A172 (cell line): ENCODE measurements at regions not wholly inside any gene's neighbourhood (a gene's known extent, or its start where the extent isn't known, plus 50 kb on each side); places are given as distances from the start of the nearest gene placed in this dataset.
A peak's percentile ranks its signal among the peaks of the same experiment; 100 is the strongest.
"Not testable (repeated sequence)": the region's sequence is repeated elsewhere in the genome, so short reads cannot be mapped to it uniquely, and the experiment has no call there.

ENCODE experiments used
- DNase-seq: peaks from one replicate; pipeline ENCODE4 v3.0.0-alpha.2; 2015; ENCODE audit warnings: low spot score

DNA sequence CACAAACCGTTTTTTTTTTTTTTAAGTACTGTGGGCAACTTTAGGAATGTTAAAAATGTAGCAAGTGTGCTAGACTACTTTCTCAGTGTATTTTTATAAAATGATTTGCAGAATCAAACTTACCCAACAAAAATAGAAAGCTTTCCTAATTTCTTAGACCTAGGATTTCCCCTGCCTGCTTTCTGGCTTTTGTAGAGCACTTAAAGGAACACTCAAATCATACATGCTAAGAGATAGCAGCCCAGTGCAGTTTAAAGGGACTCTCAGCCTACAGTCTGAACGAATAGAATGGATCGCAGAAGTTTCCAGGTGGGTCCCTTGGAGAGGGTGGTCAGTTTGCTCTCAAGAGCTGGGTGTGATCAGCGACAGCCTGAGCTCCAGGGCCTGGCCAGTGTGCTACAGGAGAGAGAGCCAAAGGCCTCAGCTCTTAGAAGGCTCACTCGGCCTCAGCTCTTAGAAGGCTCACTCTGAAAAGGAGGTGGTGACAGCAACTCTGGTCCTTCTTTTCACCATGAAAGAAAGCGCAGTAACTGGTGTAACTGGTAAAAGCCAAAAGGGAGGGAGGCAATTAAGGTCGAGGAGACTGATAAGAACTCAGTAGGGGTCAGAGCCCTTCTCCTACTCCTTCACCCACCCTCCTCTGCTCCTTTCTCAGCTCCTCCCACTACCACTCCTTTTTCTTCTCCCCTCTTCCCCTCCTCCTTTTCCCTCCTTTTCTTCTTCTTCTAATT, 142.4 kb downstream of the ZFP64 start:
- peak; percentile 36 for DNase-seq

DNA sequence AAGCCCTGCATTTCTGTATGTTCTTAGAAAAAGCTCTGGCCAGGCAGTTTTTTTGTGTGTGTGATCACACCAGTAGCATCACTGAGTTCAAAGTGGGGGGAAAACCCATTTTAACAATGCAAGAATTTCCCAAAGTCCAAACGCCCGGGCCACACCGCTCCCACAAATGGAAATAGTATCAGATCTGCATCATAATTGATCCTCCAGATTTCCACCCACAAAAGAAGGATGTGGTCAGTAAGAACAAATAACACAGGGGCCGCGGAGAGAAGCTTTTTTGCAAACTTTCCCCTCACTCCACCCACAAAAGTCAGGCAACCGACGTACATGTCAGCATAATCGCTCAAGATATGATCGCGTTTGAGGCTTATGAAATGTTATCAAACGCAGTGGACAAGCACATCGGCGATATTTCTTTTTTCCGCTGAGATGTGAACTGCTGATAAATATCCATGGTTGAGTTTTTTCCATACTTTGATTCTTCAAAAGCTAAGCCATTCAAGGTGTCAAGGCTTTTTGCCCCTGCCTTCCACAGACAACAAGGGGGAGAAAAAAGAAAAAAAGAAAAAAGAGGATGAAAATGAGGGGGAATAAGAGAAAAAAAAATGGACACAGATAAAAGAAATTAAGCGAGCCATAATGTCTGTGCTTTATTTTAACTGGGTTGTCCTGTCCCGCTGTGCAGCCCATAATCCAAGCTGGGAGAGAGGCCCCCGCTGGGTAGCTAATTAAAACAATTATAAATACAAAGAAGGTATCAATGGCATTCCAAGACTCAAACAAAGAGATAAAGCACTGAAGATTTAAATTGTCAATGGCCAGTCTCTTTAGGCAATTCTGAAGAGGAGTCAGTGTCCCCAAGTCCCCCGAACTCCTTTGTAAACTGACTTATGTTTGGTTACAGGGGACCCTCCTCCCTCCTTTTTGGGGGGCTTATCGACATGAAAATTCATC, 143.5 kb downstream of the ZFP64 start:
- peak; percentile 35 for DNase-seq

DNA sequence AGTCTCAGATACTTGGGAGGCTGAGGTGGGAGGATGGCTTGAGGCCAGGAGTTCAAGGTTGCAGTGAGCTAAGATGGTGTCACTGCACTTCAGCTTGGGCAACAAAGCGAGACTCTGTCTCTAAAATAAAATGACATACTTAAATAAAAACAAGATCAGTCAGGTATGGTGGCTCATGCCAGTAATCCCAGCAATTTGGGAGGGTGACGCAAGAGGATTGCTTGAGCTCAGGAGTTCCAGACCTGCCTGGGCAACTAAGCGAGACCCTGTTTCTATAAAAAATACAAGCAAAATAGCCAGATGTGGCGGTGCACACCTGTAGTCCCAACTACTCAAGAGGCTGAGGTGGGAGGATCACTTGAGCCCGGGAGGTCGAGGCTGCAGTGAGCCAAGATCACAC, 149.6 kb downstream of the ZFP64 start:
- DNase-seq, result no peak

DNA sequence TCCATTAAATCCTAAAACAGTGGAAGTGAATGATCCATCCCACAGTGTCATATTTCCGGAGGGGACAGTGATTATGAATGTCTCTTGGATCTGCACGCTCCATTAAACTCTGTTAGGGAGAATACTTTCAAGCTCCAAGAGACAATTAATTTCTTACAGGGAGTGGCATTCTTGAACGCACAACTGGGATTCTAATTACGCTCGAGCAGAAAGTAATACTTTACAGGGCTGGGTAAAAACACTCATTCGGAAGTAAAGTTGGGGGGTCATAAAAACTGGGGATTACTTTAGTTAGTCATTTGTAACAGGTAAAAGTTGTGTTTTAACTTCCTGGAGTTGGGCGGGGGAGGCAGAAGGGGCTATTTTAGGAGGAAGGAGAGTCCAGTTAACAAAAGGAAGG, 151.8 kb downstream of the ZFP64 start:
- no peak for DNase-seq

DNA sequence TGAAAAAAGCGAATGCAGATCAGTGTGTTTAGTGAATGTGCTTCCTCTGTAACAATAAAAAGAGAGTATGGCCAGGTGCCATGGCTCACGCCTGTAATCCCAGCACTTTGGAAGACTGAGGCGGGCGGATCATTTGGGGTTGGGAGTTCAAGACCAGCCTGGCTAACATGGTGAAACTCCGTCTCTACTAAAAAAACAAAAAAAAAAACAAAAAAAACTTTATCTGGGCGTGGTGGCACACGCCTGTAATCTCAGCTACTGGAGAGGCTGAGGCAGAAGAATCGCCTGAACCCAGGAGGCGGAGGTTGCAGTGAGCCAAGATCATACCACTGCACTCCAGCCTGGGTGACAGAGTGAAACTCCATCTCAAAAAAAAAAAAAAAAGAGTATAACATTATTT, 152.9 kb downstream of the ZFP64 start:
- DNase-seq, result not testable (repeated sequence)

- no peak for DNase-seq
Observed at GRCh38 chr20:52037370-52037769, 154.2 kb downstream of the ZFP64 start.

DNA sequence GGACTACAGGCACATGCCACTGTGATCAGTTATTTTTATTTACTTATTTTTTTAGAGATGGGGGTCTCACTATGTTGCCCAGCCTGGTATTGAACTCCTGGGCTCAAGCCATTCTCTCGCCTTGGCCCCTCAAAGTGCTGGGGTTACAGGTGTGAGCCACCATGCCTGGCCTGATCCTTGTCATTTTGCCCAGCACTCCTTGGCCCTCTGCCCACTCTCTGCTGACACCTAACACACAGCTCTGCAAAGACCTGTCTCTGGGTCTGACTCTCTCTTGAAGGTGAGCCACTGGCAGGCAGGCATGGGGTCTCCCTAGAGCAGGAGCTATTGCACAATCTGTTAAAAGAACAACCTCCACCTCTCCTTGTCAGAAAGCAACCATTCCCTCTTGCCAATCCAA, 155.6 kb downstream of the ZFP64 start:
- no peak for DNase-seq

- DNase-seq, result no peak
Observed at GRCh38 chr20:52035498-52035897, 156.1 kb downstream of the ZFP64 start.

- no peak for DNase-seq
Observed at GRCh38 chr20:52034581-52034980, 157.0 kb downstream of the ZFP64 start.

DNA sequence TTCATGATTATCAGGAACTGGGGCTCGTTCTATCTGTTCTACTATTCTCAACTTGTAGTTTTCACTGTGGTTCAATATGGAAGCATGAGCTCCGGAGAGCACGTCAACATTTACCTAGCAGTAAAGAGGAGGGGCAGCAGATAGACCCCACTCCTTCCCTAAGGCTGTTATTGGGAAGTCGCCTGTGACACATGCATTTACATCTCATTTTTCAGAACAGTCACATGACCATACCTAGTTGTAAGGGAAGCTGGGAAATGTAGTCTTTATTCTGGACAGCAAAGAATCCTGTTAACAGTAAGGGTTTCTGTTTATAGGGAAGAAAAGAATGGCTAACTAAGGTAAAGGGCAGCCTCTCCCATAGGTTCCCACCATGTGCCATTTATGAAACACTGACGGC, 158.3 kb downstream of the ZFP64 start:
- DNase-seq, result no peak

- not testable (repeated sequence) for DNase-seq
Observed at GRCh38 chr20:52032304-52032683, 159.3 kb downstream of the ZFP64 start.

DNA sequence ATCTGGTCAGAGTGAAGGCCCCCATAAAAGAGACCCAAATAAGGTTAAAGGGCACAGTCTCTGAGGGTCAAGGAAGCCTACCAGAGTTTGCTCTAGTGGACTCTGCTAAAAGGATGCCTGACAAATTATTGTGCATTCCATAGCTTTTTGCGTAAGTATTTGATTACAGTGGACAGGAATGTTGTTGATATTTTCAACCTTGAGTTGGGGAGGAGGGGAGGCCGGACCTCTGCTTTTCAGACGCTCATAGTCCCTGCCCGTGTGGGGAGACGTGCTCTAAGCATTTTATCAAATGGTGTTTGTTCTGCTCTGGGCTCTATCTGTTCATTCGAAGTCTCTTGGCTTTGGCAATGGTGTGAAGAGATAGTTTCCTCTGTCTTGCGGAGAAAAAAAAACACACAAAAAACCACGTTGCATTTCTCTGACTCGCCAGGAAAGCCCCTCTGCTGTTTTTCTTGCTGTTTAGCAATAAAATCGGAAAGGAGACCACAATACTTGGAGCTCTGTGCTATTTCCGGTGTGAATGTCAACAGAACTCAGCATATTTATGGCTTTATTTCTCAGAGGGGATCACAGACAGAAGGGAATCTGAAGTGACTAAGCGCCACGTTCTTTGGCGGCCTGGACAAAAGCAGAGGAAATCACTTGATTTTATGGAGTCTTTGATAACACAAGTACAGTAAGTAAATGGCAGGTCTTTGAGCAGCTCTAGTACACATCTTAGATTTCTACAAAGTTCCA, 159.8 kb downstream of the ZFP64 start:
- DNase-seq, result peak; percentile 91

DNA sequence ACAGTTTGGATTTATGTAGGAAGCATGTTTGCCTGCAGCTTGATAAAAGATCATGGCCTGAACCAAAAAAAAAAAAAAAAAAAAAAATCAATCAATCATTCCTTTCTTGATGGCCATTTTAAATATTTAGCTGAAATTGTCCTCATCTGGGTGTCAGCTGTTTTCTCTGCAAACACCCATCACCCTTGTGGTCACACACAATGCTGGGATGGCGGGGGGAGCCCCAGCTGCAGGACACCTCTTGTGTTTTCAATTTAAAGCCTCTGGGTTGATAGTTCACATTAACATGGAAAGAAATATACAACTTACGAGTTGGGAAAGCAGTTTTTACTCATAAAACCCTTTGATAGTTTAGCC, 160.4 kb downstream of the ZFP64 start:
- peak; percentile 34 for DNase-seq

DNA sequence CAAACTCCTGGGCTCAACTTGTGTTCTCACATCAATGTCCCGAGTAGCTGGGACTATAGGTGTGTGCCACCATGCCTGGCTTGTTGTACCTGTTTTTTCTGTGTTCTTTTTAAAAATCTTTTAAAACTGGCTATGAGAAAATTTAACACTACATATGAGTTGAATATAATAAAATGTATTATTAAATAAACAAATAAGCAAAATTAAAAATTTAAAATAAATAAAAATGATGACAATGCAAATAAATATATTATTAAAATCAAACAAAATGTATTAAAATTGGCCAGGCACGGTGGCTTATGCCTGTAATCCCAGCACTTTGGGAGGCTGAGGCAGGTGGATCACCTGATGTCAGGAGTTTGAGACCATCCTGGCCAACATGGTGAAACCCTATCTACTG, 162.4 kb downstream of the ZFP64 start:
- DNase-seq, result not testable (repeated sequence)

- no peak for DNase-seq
Observed at GRCh38 chr20:52025938-52026337, 165.6 kb downstream of the ZFP64 start.

- no peak for DNase-seq
Observed at GRCh38 chr20:52019313-52019712, 172.3 kb downstream of the ZFP64 start.

- no peak for DNase-seq
Observed at GRCh38 chr20:52017669-52018317, 173.8 kb downstream of the ZFP64 start.

DNA sequence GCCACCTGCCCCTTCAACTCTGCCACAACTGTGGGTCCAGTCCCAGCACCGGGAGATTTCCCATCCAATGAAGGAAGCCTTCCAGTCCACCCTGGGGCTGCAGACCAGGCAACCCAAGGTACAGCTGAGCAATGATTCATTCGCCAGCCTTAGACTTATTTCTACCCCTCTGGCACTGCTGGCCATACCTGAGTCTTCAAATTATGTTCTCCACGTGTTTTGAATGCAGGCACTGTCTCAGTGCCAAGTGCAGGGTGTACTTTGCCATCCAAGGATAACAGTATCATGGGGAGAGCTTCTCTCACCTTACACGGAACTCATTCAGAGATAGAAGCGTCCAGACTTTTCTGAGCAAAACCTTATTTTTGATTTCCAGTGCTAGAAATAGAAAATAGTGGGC, 175.6 kb downstream of the ZFP64 start:
- DNase-seq, result no peak

DNA sequence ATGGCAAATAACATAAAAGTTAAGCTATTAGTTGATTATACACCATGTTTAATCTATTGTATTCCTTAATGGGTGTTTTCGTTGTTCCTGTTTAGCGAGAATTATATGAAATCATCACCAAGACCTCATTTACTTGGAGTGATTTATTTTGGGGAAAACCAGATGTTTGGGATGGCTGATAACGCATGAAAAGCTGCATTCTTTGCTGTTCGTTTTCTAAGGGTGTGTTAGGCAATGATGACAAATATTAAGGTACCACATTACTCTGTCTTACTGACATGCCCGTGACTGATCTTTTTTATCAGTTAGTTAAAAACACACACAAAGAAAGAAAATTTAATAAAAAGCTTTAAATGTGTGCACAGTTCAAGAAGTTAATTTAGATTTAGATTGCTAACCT, 176.4 kb downstream of the ZFP64 start:
- peak; percentile 45 for DNase-seq

DNA sequence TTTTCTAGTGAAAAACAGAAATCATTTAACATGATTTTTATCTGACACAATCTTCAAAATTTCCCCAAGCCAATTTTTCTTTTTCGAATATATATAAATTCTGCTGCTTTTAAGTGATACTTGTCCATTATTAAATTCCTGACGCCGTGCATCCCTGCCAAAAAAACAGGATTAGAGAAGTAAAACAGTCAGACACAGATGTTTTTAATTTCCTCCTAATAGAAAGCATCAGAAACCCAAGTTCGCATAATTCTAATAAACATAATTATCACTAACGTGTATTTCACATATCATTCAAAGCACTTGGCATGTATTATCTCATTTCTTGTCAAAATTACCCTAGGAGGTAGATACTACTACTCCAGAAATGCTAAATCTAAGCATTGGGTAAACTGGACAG, 179.5 kb downstream of the ZFP64 start:
- DNase-seq, result no peak

GRCh38 chr20:52011093-52011492, 180.5 kb downstream of the ZFP64 start:
- DNase-seq, result no peak

DNA sequence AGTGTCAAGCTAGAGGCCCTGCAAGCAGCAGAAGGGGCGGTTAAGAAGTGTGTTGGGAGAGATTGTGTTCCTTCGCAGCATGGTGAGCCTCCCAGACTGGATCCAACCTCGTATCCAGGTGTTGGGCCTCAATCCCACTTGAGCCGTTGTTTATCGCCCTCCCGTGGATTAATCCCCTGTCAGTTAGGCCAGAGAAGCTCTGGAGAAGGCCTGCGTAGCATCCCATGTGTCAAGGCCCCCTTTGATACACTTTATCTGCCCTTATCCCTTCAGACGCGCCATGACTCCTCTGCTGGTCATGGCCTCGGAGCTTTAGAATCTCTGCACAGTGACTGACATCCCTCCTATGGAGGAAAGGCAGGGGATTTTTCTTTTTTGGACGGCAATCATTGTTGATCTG, 181.0 kb downstream of the ZFP64 start:
- no peak for DNase-seq
